ENCODE measurements at regions not wholly inside any gene's neighbourhood (a gene's known extent, or its start where the extent isn't known, plus 50 kb on each side); places are given as distances from the start of the nearest gene placed in this dataset.
A peak's percentile ranks its signal among the peaks of the same experiment; 100 is the strongest.

DNA sequence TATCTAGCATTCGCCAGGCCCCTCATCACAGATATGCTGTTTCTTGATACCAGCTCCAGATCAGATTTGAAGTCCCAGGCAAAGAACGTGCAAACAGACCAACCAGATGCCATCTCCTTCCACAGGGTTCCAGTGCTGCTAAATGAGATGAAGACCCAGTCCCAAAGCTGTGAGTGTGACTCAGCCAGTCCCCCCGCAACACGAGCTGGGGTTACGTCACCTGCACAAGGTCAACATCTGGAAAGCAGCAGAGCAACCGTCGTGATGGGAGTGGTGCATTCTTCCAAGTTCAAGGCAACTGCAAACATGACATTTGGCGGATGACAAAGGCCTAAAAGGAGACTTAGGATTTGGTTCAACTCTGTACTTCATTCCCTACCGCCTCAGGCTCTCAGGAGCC is 69.6 kb upstream of the TIAM1 start:
- POLR2A ChIA-PET, result no interaction called here
- no peak overlapping the region for H3K4me3 Mint-ChIP-seq
- CTCF ChIA-PET, result interaction anchor here (0.6 kb wide), 3 partner anchors 46 to 134 kb away, joined by 3 read pairs; no protein-coding TSS in a partner anchor
- 0 out of 2 replicates have a peak, but pooled peaks cover 3% of the 10 kb centered on the region for H3K36me3 Mint-ChIP-seq
- peak overlapping the region; percentile 47 for H3K27ac Mint-ChIP-seq
- peaks cover 15% of the 10 kb centered on the region for H3K4me1 Mint-ChIP-seq
- DNase-seq (ENCODE audit: low spot score) (no peak), ATAC-seq (no peak)
- TF ChIP-seq FOXP1 (CRISPR knock-in tag; IDR thresholded peaks at IDR 0.05; ENCODE audit: borderline replicate concordance) (no peak), NFATC4 (CRISPR knock-in tag; IDR thresholded peaks at IDR 0.05) (no peak), ZNF423 (CRISPR knock-in tag; IDR thresholded peaks at IDR 0.05) (no peak), TEAD4 (CRISPR knock-in tag; IDR thresholded peaks at IDR 0.05) (no peak), NR1H2 (CRISPR knock-in tag; IDR thresholded peaks at IDR 0.05) (no peak), USF2 (CRISPR knock-in tag; IDR thresholded peaks at IDR 0.05) (no peak), MXD4 (CRISPR knock-in tag; IDR thresholded peaks at IDR 0.05; ENCODE audit: borderline replicate concordance) (no peak), PRRX2 (CRISPR knock-in tag; IDR thresholded peaks at IDR 0.05) (no peak)
- TF ChIP-seq, protein P1, sequence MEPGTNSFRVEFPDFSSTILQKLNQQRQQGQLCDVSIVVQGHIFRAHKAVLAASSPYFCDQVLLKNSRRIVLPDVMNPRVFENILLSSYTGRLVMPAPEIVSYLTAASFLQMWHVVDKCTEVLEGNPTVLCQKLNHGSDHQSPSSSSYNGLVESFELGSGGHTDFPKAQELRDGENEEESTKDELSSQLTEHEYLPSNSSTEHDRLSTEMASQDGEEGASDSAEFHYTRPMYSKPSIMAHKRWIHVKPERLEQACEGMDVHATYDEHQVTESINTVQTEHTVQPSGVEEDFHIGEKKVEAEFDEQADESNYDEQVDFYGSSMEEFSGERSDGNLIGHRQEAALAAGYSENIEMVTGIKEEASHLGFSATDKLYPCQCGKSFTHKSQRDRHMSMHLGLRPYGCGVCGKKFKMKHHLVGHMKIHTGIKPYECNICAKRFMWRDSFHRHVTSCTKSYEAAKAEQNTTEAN (CRISPR knock-in tag; IDR thresholded peaks at IDR 0.05), result no peak
- TF ChIP-seq, protein P2, sequence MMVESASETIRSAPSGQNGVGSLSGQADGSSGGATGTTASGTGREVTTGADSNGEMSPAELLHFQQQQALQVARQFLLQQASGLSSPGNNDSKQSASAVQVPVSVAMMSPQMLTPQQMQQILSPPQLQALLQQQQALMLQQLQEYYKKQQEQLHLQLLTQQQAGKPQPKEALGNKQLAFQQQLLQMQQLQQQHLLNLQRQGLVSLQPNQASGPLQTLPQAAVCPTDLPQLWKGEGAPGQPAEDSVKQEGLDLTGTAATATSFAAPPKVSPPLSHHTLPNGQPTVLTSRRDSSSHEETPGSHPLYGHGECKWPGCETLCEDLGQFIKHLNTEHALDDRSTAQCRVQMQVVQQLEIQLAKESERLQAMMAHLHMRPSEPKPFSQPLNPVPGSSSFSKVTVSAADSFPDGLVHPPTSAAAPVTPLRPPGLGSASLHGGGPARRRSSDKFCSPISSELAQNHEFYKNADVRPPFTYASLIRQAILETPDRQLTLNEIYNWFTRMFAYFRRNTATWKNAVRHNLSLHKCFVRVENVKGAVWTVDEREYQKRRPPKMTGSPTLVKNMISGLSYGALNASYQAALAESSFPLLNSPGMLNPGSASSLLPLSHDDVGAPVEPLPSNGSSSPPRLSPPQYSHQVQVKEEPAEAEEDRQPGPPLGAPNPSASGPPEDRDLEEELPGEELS (CRISPR knock-in tag; IDR thresholded peaks at IDR 0.05), result no peak
- no peaks in the 10 kb centered on the region for H3K27me3 Mint-ChIP-seq (ENCODE audit: low read depth)
- H3K9me3 Mint-ChIP-seq, result peaks cover 4% of the 10 kb centered on the region

GRCh38 chr21:31410499-31411131 is 66.6 kb upstream of the TIAM1 start:
- H3K4me3 Mint-ChIP-seq, result no peak overlapping the region
- TF ChIP-seq, protein P1 (CRISPR knock-in tag; IDR thresholded peaks at IDR 0.05), result peak; percentile 71; the same call in 1 of the 2 replicates
- TF ChIP-seq SP1 (CRISPR knock-in tag; conservative IDR thresholded peaks at IDR 0.05) (no peak), NR2C2 (CRISPR knock-in tag; IDR thresholded peaks at IDR 0.05) (no peak)
- H3K27ac Mint-ChIP-seq, result no peak overlapping the region
- ChIA-PET POLR2A (no interaction called here), CTCF (no interaction called here)
- 0 out of 2 replicates have a peak, but pooled peaks cover 3% of the 10 kb centered on the region for H3K36me3 Mint-ChIP-seq
- H3K9me3 Mint-ChIP-seq, result peaks cover 4% of the 10 kb centered on the region
- ATAC-seq (no peak), DNase-seq (ENCODE audit: low spot score) (no peak)
- peaks cover 12% of the 10 kb centered on the region for H3K4me1 Mint-ChIP-seq
- H3K27me3 Mint-ChIP-seq (ENCODE audit: low read depth), result no peaks in the 10 kb centered on the region

DNA sequence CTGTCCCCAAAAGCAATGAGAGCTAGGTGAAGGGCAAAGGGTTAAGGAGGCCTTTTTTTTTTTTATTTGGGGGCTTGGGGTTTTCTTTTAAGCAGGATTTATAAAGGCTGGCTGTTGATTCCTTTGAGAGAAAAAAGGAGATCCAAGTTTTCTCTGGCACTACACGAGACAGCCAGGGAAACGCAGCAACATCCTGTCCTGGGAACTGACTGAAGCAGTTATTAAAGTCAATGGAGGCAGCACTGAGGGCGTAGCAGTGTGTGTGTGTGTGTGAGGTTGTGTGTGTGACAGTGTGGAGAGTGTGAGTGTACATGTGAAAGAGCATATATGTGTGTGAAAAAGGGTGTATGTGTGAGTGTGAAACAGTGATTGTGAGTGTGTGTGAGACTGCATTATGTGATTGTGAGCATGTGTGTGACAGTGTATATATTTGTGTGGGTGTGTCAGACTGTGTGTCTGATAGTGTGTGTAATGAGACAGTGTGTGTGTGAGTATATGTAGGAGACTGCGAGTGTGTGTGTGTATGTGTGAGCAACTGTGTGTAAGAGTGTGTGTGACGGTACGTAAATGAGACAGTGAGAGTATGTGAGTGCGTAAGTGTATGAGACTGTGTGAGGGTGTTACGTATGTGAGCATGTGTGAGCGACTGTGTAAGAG is 65.9 kb upstream of the TIAM1 start:
- CTCF ChIA-PET, result no interaction called here
- Mint-ChIP-seq H3K27ac (no peak overlapping the region), H3K36me3 (0 out of 2 replicates have a peak, but pooled peaks cover 3% of the 10 kb centered on the region), H3K4me3 (no peak overlapping the region), H3K27me3 (ENCODE audit: low read depth) (no peaks in the 10 kb centered on the region), H3K4me1 (peaks cover 12% of the 10 kb centered on the region), H3K9me3 (peaks cover 4% of the 10 kb centered on the region)
- no peak for DNase-seq (ENCODE audit: low spot score)
- POLR2A ChIA-PET, result no interaction called here
- ATAC-seq, result no peak
- TF ChIP-seq CDX4 (CRISPR knock-in tag; IDR thresholded peaks at IDR 0.05; ENCODE audit: borderline replicate concordance) (no peak), ELF4 (CRISPR knock-in tag; IDR thresholded peaks at IDR 0.05; ENCODE audit: low read depth) (no peak), ZNF219 (CRISPR knock-in tag; IDR thresholded peaks at IDR 0.05; ENCODE audit: borderline replicate concordance) (no peak), ETV6 (CRISPR knock-in tag; IDR thresholded peaks at IDR 0.05) (no peak), TCF7 (CRISPR knock-in tag; IDR thresholded peaks at IDR 0.05; ENCODE audit: low read depth) (no peak), CREB1 (CRISPR knock-in tag; IDR thresholded peaks at IDR 0.05) (no peak), NR2C2 (CRISPR knock-in tag; IDR thresholded peaks at IDR 0.05) (no peak), E2F4 (CRISPR knock-in tag; IDR thresholded peaks at IDR 0.05; ENCODE audit: borderline replicate concordance, low read depth) (no peak), ZNF263 (CRISPR knock-in tag; IDR thresholded peaks at IDR 0.05; ENCODE audit: low read depth) (no peak), ATF2 (CRISPR knock-in tag; IDR thresholded peaks at IDR 0.05; ENCODE audit: borderline replicate concordance, low read depth) (no peak), OVOL2 (CRISPR knock-in tag; IDR thresholded peaks at IDR 0.05; ENCODE audit: borderline replicate concordance) (no peak)

Data from WTC11 (cell line).